Ovary (tissue), 7 donors: ENCODE measurements at regions not wholly inside any gene's neighbourhood (a gene's known extent, or its start where the extent isn't known, plus 50 kb on each side); places are given as distances from the start of the nearest gene placed in this dataset.

Source experiments
- DNase-seq, 5 donors: peaks; one replicate each; pipeline ENCODE4 v3.0.0-alpha.2; 2019 to 2020
- H3K27ac ChIP-seq, 2 donors: fragments of 200-600 bp; one replicate each; pipeline versions ENCODE4 v1.5.1 to v1.8.0; 2019 to 2022
- H3K27me3 ChIP-seq: fragments of 200-600 bp; one replicate; pipeline ENCODE4 v1.8.0; 2022
- H3K36me3 ChIP-seq: fragments of 200-600 bp; sonication (generic); one replicate; pipeline ENCODE4 v1.5.1; 2019
- H3K4me1 ChIP-seq: one replicate; pipeline ENCODE4 v1.8.1; 2013; ENCODE audit warnings: mild to moderate bottlenecking, moderate library complexity; ENCODE audit not compliant: insufficient read depth
- H3K4me3 ChIP-seq: fragments of 200-600 bp; sonication (generic); one replicate; pipeline ENCODE4 v1.5.1; 2017
- H3K9me3 ChIP-seq, 2 donors: fragments of 200-600 bp in 1 of 2; sonication (generic) in 1 of 2; one replicate each; pipeline versions ENCODE4 v1.5.1 to v1.8.1; 2013 to 2019; ENCODE audit warnings: mild to moderate bottlenecking in 1 of 2, moderate library complexity in 1 of 2
- CTCF ChIP-seq, 3 donors: fragments of 450-650 bp in 2 of 3; fragments of 200-600 bp in 1 of 3; IDR thresholded peaks; one replicate each; pipeline versions ENCODE4 v1.5.1 to v1.8.0; 2016 to 2022; ENCODE audit warnings: antibody characterized with exemption in 3 of 3, mild to moderate bottlenecking in 1 of 3
- EP300 ChIP-seq: sonication (generic); formaldehyde crosslinking; IDR thresholded peaks from one replicate; pipeline ENCODE4 v1.6.1; 2017; ENCODE audit warnings: antibody characterized with exemption
- POLR2A ChIP-seq: fragments of 450-650 bp; IDR thresholded peaks from one replicate; pipeline ENCODE4 v1.6.1; 2017; ENCODE audit warnings: antibody characterized with exemption, mild to moderate bottlenecking, moderate library complexity
- WGBS, 3 donors: extraction: QIAGEN DNeasy Blood & Tissue Kit in 1 of 3; methylation state at CpG; one replicate each; pipeline versions ENCODE4 v1.1.5 to v1.1.7; 2013 to 2017; 5-methylcytosine and 5-hydroxymethylcytosine counted together
- intact Hi-C, 4 donors: fragments of 100-400 bp; cut with DNase I; formaldehyde crosslinking; loops; one replicate each; pipeline versions ENCODE4 v1.11.0 to v1.15.1; 2022 to 2023
- donor health status: DM: no; HTN: no; CAD: no; lungs with moderate emphysema.
- donor health status: DM: no; HTN: no; CAD: no.
- donor health status: Bipolar disorder and iron deficiency.
- donor health status: DM: no; HTN: no; CAD: no.
- donor health status: DM: yes; HTN: yes; CAD: no.

DNA sequence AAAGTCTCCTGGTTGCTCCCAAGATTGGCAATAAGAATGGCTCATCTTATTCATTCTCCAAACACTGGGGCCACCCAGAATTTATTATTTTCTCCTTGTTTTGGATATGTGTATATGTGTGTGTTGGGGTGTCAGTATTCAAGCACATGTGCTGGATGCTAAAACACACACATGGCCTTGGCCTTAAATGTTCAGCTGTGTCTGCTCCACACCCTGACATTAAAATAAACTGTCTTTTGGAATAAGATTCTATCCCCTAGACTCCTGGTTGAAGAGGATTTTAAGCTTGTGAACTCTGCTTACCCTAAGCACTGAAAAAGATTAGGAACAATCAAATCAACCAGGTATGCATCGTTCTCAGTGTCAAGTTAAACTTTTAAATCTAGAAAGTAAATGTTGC is 382.9 kb upstream of the MCTP2 start:
- Histone ChIP-seq H3K4me1 (peaks cover 3% of the 10 kb centered on the region), H3K27ac (no peak overlapping the region), H3K36me3 (no peaks in the 10 kb centered on the region), H3K9me3 (no peaks in the 10 kb centered on the region), H3K4me3 (no peak overlapping the region), H3K27me3 (no peaks in the 10 kb centered on the region)
- 9 to 24% (median 21%) methylated on average over 1 of the region's 1 CpG for WGBS, 3 donors
- TF ChIP-seq POLR2A (no peak), CTCF (IDR thresholded peaks at IDR 0.05) (no peak), EP300 (no peak)
- no peak for DNase-seq
- intact Hi-C loops, result no loop called here

- Histone ChIP-seq H3K27me3 (no peaks in the 10 kb centered on the region), H3K36me3 (no peaks in the 10 kb centered on the region), H3K4me3 (no peak overlapping the region), H3K4me1 (peaks cover 3% of the 10 kb centered on the region), H3K9me3 (no peaks in the 10 kb centered on the region), H3K27ac (no peak overlapping the region)
- 10 to 39% (median 16%) methylated on average over 3 of the region's 3 CpGs for WGBS, 3 donors
- TF ChIP-seq POLR2A, result no peak
- TF ChIP-seq EP300, result no peak
- TF ChIP-seq CTCF (IDR thresholded peaks at IDR 0.05), result no peak
- intact Hi-C loops, result no loop called here
- no peak for DNase-seq
Observed at GRCh38 chr15:93848076-93848475, 383.3 kb upstream of the MCTP2 start.

DNA sequence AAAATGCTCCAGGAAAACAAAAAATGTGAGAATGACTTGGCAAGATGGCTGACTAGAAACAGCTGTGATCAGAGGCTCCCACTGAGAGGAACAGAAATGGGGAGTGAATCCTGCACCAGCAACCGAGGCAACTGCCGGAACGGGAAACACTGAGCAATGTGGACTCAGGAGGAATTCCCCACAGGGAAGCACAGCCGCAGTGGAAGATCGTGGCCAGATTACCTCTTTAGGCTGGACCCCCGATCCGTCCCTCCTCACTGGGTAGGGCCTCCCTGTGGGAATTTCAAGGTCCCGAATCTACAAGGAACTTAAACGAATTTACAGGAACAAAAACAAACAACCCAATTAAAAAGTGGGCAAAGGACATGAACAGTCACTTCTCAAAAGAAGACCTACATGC is 385.2 kb upstream of the MCTP2 start:
- peaks cover 3% of the 10 kb centered on the region for H3K4me1 ChIP-seq
- 79 to 87% (median 85%) methylated on average over 9 of the region's 9 CpGs for WGBS, 3 donors
- intact Hi-C loops, result no loop called here
- no peak overlapping the region for H3K27ac ChIP-seq
- H3K4me3 ChIP-seq, result no peak overlapping the region
- no peaks in the 10 kb centered on the region for H3K36me3 ChIP-seq
- DNase-seq, result no peak
- H3K27me3 ChIP-seq, result no peaks in the 10 kb centered on the region
- H3K9me3 ChIP-seq, result no peaks in the 10 kb centered on the region
- TF ChIP-seq CTCF (IDR thresholded peaks at IDR 0.05) (no peak), EP300 (no peak), POLR2A (no peak)

DNA sequence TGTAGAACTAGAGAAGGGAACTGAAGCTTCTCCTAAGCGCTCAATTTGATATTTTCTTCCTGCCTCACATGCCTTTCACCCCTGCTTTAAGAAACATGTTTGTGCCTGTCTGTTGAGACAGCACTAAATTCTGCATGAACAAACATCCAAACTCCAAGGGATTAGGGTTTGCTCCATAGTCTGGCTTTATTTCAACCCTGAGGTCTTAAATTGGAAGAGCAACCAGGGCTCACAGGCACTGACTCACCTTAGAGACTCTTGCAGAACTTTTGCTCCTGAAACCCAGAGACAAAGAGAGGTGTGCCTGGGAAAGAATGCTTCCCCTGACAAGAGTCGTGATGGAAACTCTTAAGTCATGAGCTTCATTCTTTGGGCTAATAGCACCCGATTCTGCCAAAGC is 393.9 kb upstream of the MCTP2 start:
- H3K9me3 ChIP-seq, result no peaks in the 10 kb centered on the region

More for the DNA sequence above, 393.9 kb upstream of the MCTP2 start:
- H3K27me3 ChIP-seq, result no peaks in the 10 kb centered on the region
- WGBS, 3 donors, result 90 to 96% (median 92%) methylated on average over 3 of the region's 3 CpGs
- H3K4me3 ChIP-seq, result no peak overlapping the region
- DNase-seq, result no peak
- intact Hi-C loops, result no loop called here
- H3K27ac ChIP-seq, result no peak overlapping the region
- no peaks in the 10 kb centered on the region for H3K4me1 ChIP-seq
- no peaks in the 10 kb centered on the region for H3K36me3 ChIP-seq
- TF ChIP-seq POLR2A (no peak), CTCF (IDR thresholded peaks at IDR 0.05) (no peak), EP300 (no peak)
